Muscle of arm (tissue), 1 donor: ENCODE measurements at regions not wholly inside any gene's neighbourhood (a gene's known extent, or its start where the extent isn't known, plus 50 kb on each side); places are given as distances from the start of the nearest gene placed in this dataset.
"Not testable (repeated sequence)": the region's sequence is repeated elsewhere in the genome, so short reads cannot be mapped to it uniquely, and the experiment has no call there.

Source experiments
- DNase-seq: peaks from one replicate; pipeline ENCODE4 v3.0.0-alpha.2; 2013

DNA sequence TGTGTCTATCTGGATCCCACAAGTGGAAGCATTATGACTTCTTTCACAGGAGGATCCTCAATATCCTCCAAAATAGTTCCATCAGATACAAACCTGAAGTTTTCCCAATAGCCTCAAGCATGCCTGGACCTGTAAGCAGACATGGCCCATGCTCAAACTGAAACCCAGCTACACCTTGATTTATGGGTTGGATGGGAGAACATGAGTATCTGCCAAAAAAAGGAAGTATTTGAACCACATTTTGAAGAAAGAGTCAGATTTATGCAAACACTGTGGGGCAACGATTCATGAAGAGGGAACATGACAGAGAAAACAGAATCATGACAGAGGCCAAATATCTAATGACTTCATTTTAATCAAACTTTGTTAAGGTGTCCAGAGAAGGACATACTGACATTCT is 351.0 kb upstream of the NFIA start:
- DNase-seq: no peak

DNA sequence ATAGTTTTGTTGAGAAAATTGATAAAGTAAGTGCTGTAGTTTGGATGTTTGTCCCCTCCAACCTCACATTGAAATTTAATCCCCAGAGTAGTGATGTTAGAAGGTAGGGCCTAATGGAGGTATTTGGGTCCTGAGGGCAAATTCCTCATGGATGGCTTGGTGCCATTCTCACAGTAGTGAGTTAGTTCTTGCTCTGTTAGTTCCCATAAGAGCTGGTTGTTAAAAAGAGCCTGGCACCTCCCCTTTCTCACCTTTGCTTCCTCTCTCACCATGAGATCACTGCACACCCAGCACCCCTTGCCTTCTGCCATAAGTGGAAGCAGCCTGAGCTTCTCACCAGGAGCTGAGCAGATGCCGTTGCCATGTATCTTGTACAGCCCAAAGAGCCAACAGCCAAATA is 354.8 kb upstream of the NFIA start:
- no peak for DNase-seq

DNA sequence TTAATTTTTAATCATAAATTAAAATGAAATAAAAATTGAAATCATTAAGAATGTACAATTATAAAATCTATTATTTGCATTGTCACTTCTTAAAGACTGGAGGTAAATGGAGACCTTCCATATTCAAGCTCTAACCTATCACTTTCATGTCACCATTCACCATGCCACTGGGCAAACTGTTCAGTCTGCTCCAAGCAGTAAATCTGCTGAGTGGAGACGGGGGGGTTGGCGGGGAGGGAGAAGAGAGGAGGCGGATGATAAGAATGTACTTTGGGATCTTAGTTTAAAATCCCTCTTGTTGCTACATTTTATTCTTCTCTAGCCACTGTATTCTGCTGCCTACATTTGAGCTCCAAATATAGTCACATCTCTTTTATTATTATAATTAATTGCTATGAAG is 365.9 kb upstream of the NFIA start:
- DNase-seq: no peak

DNA sequence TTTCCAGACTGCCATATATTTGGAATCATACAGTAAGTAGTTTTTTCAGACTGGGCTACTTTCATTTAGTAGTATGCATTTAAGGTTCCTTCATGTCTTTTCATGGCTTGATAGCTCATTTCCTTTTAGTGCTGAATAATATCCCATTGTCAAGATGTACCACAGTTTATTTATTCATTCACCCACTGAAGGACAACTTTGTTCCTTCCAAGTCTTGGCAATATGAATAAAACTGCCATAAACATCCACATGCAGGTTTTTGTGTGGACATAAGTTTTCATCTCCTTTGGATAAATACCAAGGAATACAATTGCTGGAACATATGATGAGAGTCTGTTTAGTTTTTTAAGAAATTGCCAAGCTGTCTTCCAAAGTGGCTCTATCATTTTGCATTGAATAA is 366.4 kb upstream of the NFIA start:
- DNase-seq: no peak

DNA sequence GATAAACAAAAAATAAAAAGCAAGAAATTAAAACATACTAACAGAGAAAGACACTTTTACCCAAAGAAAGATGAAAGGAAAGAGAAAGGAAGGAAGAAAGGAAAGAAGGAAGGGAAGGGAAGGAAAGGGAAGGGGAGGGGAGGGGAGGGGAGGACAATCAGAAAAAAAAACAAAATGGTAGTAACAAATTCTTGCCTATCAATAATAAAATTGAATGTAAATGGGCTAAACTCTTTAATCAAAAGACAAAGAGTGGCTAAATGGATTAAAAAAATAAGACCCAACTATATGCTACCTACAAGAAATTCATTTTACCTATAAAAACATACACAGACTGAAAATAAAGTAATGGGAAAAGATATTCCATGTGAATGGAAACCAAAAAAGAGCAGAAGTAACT is 372.9 kb upstream of the NFIA start:
- no peak for DNase-seq

DNA sequence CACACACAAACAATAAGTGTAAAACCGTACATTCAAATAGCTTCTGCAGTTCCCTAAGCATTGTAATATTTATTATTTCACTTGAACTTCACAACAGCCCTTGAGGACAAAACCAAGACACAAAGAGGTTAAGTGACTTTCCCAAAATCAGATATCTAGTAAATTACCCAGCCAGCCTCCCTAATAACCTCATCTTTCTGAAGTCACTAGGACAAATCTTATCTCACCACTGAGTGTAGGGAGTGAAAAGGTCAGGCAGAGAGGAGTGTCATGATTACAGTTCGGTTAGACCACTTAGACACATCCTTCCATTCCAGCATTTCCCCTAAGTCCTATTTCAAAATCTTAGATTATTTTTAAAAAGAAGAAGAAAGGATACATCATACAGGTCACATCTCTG is 377.3 kb upstream of the NFIA start:
- no peak for DNase-seq

DNA sequence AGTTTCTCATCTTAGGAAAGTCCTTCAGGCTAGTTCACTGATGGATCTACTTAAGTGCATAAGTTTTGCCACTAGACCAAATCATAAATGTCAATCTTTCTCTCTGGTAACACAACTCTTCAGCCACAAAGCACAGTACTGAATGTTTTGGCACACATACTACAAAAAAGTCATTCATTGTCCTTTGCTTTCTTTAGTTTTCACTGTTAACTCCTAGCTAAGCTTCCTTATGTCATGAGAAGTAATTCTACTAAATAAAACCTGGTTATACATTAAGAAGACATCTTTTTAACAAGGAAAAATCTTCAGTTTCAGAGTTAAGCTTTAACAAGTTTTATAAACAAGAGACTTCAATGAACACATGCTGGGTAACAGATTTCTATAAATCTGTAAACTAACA is 379.2 kb upstream of the NFIA start:
- no peak for DNase-seq

DNA sequence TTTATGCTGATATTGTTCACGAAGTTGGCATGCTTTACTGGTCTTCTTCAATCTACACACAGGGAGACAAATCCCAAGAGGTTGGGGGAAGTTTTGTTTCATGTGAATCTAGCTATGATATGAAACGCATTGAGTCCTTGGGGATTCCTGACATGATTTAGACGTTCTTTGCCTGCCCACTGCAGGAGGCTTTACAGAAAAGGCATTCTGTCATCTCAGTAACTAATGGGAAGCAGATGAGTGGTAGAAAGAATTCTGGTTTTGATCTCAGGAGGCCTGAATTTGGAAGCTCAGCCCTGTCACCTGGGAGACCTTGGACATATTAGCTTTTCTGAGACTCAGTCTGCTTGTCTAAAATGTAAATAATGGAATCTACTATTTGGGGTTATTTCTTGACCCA is 383.0 kb upstream of the NFIA start:
- peak; percentile 25 for DNase-seq

DNA sequence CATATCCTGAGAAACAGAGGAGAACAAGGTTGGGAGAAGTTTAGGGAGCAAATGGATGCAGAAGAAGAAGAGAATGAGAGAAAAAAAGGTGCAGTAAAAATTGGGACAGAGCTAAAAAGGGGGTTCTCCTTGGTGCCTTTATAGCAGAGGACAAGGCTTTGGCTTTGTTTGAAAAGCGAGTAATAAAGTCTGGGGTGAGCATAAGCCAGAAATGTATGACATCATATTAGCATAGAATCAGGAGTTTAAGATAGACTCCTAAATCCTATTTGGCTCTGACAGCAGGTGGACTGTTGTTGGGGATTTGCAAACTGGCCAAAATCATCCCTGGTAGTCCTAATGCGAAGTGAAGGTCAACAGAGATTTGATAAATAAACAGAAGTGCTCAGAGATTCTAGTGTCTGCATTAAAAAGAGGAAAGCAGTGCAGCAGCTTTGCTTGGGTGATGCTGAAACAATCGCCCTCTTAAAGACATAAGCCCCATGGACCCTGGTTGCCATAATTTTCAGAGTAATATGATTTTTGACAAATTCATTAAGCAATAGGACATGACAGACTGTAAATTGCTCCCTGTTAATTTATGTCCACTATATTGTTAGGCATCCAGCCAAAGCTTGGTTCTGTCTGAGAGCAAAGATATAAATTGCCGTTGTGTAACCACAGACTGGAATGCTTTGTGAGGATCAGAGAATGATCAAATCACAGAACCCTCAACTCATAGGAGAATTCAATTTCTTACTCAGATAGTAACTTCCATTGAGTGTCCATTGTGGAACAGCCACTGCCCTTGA is 385.0 kb upstream of the NFIA start:
- DNase-seq: peak; percentile 9

DNA sequence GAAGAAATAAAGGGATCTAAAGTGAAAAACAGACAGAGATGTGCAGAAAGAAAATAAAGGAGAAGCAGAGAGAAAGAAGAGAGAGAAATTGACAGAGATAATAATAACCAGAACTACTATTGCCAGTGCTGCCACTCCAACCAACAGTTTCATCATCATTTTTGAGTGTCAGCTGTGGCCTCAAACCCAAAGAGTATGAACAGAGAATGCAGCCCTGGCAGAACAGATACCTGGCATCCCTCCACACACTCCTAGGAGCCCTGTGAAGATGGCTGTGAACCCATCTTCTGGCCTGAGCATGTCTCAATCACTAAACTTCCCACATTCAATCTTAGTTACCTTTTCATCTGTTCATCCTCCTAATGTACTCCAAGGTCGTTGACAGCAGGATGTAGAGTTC is 385.8 kb upstream of the NFIA start:
- no peak for DNase-seq

DNA sequence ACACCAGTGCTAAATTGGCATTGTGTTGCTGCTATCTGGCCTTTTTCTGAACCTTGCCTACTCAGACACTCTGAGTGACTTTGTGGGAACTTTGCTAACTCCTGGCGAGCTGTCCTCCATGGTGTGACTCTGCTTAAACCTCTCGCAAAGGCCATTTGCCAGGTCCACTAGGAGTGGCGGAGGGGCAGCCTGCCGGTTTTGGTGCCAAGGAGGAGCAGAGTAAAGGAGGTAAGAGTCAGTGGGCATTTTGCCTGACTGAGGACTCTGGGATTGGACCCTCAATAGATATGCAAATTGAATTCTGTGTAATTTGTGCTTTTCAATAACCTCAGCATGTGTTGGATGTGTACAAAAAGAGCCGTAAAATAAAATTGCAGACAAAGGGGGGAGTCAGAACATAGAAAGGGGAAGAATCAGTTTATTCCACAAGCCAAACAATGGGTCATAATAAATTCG is 386.6 kb upstream of the NFIA start:
- no peak for DNase-seq

DNA sequence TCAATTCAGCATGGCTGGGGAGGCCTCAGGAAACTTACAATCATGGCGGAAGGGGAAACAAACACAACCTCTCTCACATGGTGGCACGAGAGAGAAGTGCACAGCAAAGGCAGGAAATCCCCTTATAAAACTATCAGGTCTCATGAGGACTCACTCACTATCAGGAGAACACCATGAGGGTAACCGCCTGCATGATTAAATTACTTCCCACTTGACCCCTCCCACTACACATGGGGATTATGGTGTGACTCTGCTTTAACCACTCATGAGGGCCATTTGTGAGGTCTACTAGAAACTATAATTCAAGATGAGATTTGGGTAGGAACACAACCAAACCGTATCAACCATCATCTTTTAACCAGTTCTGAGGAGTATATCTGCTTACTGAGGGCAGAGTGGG is 387.4 kb upstream of the NFIA start:
- no peak for DNase-seq

DNA sequence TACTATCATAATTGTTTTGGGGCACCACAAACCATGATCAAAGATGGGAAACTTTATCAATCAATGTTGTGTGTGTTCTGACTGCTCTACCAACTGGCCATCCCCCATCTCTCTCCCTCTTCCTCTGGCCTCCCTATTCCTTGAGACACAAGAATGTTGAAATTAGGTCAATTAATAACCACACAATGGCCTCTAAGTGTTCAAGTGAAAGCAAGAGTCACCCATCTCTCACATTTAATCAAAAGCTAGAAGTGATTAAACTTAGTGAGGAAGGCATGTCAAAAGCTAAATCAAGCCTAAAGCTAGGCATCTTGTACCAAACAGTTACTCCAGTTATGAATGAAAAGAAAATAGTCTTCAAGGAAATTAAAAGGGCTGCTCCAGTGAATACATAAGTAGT is 390.3 kb upstream of the NFIA start:
- DNase-seq: no peak

DNA sequence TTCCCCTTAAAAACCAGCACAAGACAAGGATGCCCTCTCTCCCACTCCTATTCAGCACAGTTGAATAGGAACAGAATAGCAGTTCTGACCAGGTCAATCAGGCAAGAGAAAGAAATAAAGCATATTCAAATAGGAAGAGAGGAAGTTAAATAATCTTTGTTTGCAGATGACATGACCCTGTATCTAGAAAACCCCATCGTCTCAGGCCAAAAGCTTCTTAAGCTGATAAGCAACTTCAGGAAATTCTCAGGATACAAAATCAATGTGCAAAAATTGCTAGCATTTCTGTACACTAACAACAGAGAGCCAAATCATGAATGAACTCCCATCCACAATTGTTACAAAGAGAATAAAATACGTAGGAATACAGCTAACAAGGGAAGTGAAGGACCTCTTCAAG is 394.1 kb upstream of the NFIA start:
- DNase-seq: not testable (repeated sequence)

DNA sequence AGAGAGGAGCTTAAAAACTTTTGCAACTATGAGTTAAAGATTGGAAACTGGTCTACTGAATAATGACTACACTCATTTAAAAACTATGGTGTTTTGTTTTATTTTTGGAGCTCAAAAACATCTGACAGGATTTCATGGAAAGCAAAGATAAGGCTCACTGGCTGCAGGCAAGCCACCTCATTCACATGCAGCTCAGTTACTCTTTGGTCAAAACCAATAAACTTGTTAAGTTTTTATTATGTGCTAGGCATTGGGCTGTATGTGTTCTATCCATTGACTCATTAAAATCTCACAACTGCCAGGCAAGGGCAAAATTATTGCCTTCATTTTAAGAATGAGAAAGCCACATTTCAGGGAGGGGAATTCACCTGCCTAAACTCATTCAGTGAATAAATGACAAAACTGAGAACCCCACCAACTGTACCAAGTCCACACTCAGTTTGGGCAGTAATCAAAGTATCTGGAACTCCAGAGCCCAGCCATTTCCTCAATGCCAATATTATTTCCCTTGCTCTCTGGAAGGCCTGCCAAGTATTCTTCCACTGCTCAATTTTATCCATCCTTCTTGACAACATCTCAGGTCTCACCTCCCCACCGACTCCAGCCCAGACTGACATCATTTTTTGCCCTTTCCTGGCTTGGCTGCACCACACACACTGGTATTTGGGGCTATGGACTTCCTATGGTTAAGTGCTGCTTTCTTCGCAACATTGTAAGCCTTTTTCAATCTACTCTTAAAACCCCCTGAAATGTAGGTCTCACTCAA is 401.1 kb upstream of the NFIA start:
- DNase-seq: no peak

DNA sequence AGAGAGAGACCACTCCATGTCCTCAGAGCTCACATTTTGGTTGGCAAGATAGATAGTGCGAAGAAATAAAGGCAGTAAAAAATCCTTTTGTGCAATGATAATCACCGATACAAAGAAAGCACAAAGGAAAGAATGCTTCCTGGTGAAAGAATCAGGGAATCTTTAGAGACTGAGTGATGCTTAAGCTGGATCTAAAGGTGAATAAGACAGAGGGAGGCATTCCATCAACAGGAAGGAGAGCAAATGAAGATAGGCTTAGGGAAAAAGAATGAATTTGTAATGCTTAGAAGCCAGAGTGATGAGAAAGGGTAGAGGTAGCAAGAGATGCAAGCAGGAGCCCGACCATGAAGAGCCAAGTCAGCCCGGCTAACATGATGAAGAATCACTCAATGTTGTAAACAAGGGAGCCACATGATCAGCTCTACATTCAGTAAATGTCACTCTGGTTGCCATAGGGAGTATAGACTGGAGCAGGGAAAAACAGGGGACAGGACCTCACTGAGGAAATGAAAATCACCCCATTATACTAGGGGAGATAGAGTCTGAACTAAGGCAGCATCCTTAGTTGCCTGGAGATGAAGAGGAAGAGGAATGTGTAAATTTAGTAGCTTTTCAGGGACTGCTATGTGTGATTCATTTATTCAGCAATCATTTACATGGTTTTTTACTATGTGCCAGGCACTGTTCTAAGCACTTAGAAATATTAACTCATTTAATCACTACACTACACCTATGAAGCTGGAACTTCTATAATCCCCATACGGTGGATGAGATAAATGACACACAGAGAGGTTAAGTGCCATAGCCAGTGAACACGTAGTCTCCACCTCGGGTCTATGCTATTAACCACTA is 402.6 kb upstream of the NFIA start:
- no peak for DNase-seq

DNA sequence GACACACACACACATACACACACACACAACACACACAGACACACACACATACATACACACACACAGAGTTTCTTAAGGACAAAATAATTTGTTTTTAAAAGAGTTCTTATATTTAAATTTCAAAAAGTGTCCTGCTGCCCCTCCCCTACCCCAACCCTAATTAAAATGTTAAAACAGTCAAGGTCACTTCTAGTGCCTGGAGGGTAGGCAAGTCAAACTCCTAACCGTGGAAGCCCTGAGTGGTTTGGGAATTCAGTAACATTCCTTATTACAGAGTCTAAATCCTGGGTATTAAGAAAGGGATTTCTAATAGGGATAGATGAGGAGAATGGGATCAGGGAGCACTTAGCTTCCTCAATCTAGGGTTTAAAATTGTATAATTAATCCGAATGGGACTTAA is 403.6 kb upstream of the NFIA start:
- no peak for DNase-seq

DNA sequence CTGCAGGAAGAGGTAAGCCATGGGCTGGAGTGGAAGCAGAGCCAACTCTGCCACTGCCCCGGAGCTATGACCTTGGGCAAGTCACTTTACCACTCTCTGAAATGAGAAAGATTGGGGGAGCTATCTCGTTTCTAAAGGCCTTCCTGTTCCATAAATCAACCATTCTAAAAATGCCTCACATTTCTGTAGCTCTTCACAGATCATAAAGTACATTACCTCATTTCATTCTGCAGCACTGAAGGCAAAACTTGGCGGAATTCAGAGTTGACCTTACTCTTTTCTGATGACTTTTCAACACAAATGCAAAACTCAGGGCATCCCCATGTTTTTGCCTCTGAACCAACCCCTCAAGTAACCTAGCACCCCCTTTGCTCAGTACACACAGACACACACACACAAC is 404.0 kb upstream of the NFIA start:
- DNase-seq: no peak

DNA sequence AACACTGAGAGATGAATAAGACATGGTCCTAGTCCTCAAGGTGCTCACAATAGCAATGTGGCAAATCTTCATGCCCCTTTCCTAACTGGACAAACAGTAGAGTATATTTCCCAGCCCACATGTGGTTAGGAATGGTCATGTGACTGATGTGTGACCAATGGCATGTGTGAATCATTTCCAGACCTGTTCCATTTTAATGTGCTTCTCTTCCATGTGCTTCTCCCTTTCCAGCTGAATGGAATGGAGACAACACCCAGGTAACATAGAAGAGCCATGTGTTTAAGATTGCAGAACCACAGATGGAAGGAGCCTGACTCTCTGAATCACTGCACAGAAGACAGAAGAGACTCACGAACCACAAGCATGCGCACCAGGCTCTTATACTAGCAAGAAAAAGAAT is 409.9 kb upstream of the NFIA start:
- DNase-seq: no peak

DNA sequence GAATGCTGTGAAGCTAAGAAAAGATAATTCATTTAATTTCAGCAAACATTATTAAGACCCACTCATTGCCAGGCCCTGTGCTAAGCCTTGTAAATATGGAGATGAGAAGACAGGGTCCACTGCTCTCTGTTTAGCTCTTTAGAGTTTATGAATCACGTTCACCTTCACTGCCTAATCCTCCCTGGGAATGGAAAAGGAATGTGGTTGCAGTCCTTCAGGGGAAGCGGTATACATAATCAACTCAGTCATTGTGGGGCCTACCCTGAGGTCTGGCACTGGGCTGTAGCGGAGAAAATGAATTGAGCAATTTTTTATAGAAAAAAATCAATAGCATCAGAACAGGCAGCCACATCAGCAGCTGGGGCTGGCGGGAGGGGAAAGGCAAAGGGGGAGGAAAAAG is 412.1 kb upstream of the NFIA start:
- no peak for DNase-seq

DNA sequence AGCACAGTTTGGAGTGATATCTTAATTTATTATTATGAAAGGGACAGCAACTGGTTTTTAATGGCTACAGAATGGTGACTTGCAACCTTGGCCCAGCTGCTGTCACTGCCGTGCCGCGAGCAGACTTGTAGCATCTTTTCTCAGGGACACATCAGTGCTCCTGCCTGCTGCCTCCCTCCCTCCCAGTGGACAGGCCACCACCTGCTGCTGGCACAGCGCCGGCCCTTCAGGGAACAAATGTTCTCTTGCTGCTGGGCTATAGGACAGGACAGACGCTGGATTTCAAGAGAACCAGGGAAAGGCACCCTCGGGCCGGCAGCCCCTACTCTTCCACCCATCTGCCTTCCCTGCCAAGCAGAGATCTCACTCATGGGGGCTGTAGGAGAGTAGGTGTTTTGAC is 413.8 kb upstream of the NFIA start:
- peak; percentile 3 for DNase-seq

DNA sequence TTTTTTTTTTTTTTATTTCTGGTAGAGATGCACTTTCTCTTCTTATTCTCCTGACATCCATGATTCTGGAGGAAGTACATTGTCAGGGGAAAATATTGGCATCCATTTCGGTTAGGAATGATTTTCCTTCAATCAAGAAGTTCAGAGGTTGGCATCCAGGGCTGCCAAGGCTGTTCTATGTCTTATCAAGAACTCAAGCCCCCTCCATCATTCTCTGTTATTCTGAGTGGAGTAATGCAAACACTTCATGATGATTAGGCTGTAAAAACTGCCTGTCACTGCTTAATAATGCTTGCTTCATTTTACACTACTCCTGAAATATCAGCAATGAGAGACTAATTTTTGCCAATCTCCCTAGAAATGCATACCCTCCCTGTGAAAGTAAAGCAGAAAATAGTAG is 417.1 kb upstream of the NFIA start:
- no peak for DNase-seq
